Fibroblast of lung (primary cell): ENCODE measurements at regions not wholly inside any gene's neighbourhood (a gene's known extent, or its start where the extent isn't known, plus 50 kb on each side); places are given as distances from the start of the nearest gene placed in this dataset.

Source experiments
- DNase-seq, 2 donors: peaks; one replicate each; pipeline versions ENCODE4 v3.0.0 to v3.0.0-alpha.2; 2010; ENCODE audit warnings: low read depth in 2 of 2
- H2AFZ ChIP-seq: 2 replicates; pipeline ENCODE4 v1.5.1; 2012; ENCODE audit warnings: low read length, control low read depth, inconsistent platforms
- H3K27ac ChIP-seq: 2 replicates; pipeline ENCODE4 v1.5.1; 2011; ENCODE audit warnings: low read length, control low read depth; ENCODE audit not compliant: insufficient read depth
- H3K27me3 ChIP-seq: 2 replicates; pipeline ENCODE4 v1.5.1; 2011; ENCODE audit warnings: mild to moderate bottlenecking, low read length; ENCODE audit not compliant: control insufficient read depth, insufficient read depth
- H3K36me3 ChIP-seq: 2 replicates; pipeline ENCODE4 v1.5.1; 2011; ENCODE audit warnings: low read length; ENCODE audit not compliant: control insufficient read depth, insufficient read depth
- H3K4me1 ChIP-seq: 2 replicates; pipeline ENCODE4 v1.5.1; 2011; ENCODE audit warnings: low read length; ENCODE audit not compliant: control insufficient read depth, insufficient read depth; ENCODE audit errors: extremely low read depth
- H3K4me2 ChIP-seq: 2 replicates; pipeline ENCODE4 v1.5.1; 2011; ENCODE audit warnings: low read length, control low read depth; ENCODE audit not compliant: insufficient read depth; ENCODE audit errors: extremely low read depth
- H3K4me3 ChIP-seq, 4 experiments: fragments of 200-600 bp in 1 of 4; sonication (generic) in 1 of 4; replicated peaks in 1 of 4; 2 replicates each; pipeline ENCODE4 v1.5.1; 2011 to 2016; ENCODE audit warnings: low read length in 4 of 4, low read depth in 3 of 4, mild to moderate bottlenecking in 3 of 4, control low read depth in 2 of 4, inconsistent platforms in 1 of 4, mixed read lengths in 1 of 4; ENCODE audit not compliant: insufficient read depth in 1 of 4; ENCODE audit errors: control extremely low read depth in 1 of 4
- H3K79me2 ChIP-seq: 2 replicates; pipeline ENCODE4 v1.5.1; 2012; ENCODE audit warnings: mild to moderate bottlenecking, low read length, inconsistent platforms; ENCODE audit not compliant: control insufficient read depth, insufficient read depth
- H3K9ac ChIP-seq: 2 replicates; pipeline ENCODE4 v1.5.1; 2011; ENCODE audit warnings: mild to moderate bottlenecking, low read length, control low read depth; ENCODE audit not compliant: insufficient read depth
- H3K9me3 ChIP-seq: 2 replicates; pipeline ENCODE4 v1.5.1; 2012; ENCODE audit warnings: low read depth, low read length; ENCODE audit not compliant: control insufficient read depth, insufficient read depth
- H4K20me1 ChIP-seq: 2 replicates; pipeline ENCODE4 v1.5.1; 2011; ENCODE audit warnings: low read length; ENCODE audit not compliant: control insufficient read depth, insufficient read depth; ENCODE audit errors: extremely low read depth
- CTCF ChIP-seq, 2 donors: IDR thresholded peaks in 1 of 2; conservative IDR thresholded peaks in 1 of 2; 1 replicate in 1 of 2; 2 replicates in 1 of 2; pipeline ENCODE4 v1.5.1; 2011 to 2012; ENCODE audit warnings: low read length in 2 of 2, control low read depth in 1 of 2, inconsistent platforms in 1 of 2, low read depth in 1 of 2, mild to moderate bottlenecking in 1 of 2
- EZH2 ChIP-seq: IDR thresholded peaks from 2 replicates; pipeline ENCODE4 v1.5.1; 2012; ENCODE audit warnings: low read length, control low read depth, mild to moderate bottlenecking; ENCODE audit errors: missing control alignments

- no peak for TF ChIP-seq EZH2
- TF ChIP-seq CTCF (conservative IDR thresholded peaks at IDR 0.05 in 1 of 2, IDR thresholded peaks at IDR 0.05 in 1 of 2; ENCODE audit: low read depth in 1 of 2, low read length in 2 of 2): no peak
- H3K36me3 ChIP-seq: no peaks in the 10 kb centered on the region
- no peaks in the 10 kb centered on the region for H4K20me1 ChIP-seq
- H3K27me3 ChIP-seq: no peaks in the 10 kb centered on the region
- H3K79me2 ChIP-seq: no peaks in the 10 kb centered on the region
- H3K9ac ChIP-seq: no peak overlapping the region
- no peak for DNase-seq
- H3K4me1 ChIP-seq: no peaks in the 10 kb centered on the region
- no peak overlapping the region for H2AFZ ChIP-seq
- H3K27ac ChIP-seq: no peak overlapping the region
- no peaks in the 10 kb centered on the region for H3K9me3 ChIP-seq
- H3K4me3 ChIP-seq: no peak overlapping the region
- no peak overlapping the region for H3K4me2 ChIP-seq
Measured at GRCh38 chr6:156600678-156601077, 176.5 kb upstream of the ARID1B start.

DNA sequence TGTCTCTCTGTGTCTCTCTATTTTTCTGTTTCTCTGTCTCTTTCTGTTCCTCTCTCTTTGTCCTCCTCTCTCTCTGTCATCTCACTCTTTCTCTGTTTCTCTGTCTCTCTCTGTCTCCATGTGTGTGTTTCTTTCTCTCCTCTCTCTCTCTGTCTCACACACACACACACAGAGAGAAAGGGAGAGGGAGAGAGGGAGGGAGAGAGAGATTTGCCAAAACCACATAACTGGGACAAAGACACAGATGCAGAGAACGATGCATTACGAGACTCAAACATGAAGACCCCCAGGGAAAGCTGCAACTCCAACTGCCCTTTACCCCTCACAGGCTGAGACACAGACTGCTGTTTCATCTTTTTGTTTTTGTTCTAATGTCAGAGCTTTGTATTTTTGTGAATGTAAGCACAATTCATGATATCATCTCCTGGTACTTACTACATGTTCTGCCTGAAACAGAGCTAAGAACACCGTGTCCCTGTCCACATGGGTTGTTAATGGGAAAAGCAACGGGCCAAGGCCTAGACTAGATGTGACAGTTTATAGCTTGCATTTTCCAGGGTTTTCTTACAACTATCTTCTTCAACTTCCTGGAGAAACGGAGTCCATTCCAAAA lies 177.1 kb upstream of the ARID1B start:
- DNase-seq: peak in 1 of 2 donors; percentile 6
- Histone ChIP-seq H3K9me3 (no peaks in the 10 kb centered on the region), H3K4me2 (no peak overlapping the region), H3K36me3 (no peaks in the 10 kb centered on the region), H4K20me1 (no peaks in the 10 kb centered on the region), H3K4me3 (no peak overlapping the region), H3K4me1 (no peaks in the 10 kb centered on the region), H3K27ac (no peak overlapping the region), H3K79me2 (no peaks in the 10 kb centered on the region), H3K9ac (no peak overlapping the region), H2AFZ (no peak overlapping the region), H3K27me3 (no peaks in the 10 kb centered on the region)
- no peak for TF ChIP-seq EZH2
- TF ChIP-seq CTCF (conservative IDR thresholded peaks at IDR 0.05 in 1 of 2, IDR thresholded peaks at IDR 0.05 in 1 of 2; ENCODE audit: low read depth in 1 of 2, low read length in 2 of 2): no peak

- Histone ChIP-seq H3K79me2 (no peaks in the 10 kb centered on the region), H4K20me1 (no peaks in the 10 kb centered on the region), H3K9me3 (no peaks in the 10 kb centered on the region), H3K9ac (no peak overlapping the region), H3K4me1 (no peaks in the 10 kb centered on the region), H3K4me2 (no peak overlapping the region), H2AFZ (no peak overlapping the region), H3K4me3 (no peak overlapping the region), H3K27ac (no peak overlapping the region), H3K36me3 (no peaks in the 10 kb centered on the region), H3K27me3 (no peaks in the 10 kb centered on the region)
- TF ChIP-seq CTCF (conservative IDR thresholded peaks at IDR 0.05 in 1 of 2, IDR thresholded peaks at IDR 0.05 in 1 of 2; ENCODE audit: low read depth in 1 of 2, low read length in 2 of 2) (no peak), EZH2 (no peak)
- DNase-seq: no peak
Measured at GRCh38 chr6:156599366-156599765, 177.8 kb upstream of the ARID1B start.
